Stimulated activated CD8-positive, alpha-beta memory T cell treated with anti-CD3 and anti-CD28 coated beads, Interleukin-15, amount 100 ng/mL, for 48 hours (primary cell): ENCODE measurements at regions not wholly inside any gene's neighbourhood (a gene's known extent, or its start where the extent isn't known, plus 50 kb on each side); places are given as distances from the start of the nearest gene placed in this dataset.

Experiments
- DNase-seq, 2 donors: peaks; one replicate each; pipeline ENCODE4 v3.0.0-alpha.2; 2020; ENCODE audit warnings: low read depth in 2 of 2

GRCh38 chrX:40485102-40485826 lies 95.5 kb upstream of the ATP6AP2 start:
- DNase-seq, result no peak

- DNase-seq, result no peak
These were observed 96.2 kb upstream of the ATP6AP2 start for GRCh38 chrX:40484408-40485091.

GRCh38 chrX:40483502-40483901 lies 97.3 kb upstream of the ATP6AP2 start:
- no peak for DNase-seq

GRCh38 chrX:40479777-40480318 lies 100.9 kb upstream of the ATP6AP2 start:
- no peak for DNase-seq

- DNase-seq, result no peak
These were observed 102.2 kb upstream of the ATP6AP2 start for GRCh38 chrX:40478474-40479065.

GRCh38 chrX:40476958-40477357 lies 103.8 kb upstream of the ATP6AP2 start:
- DNase-seq, result no peak

- DNase-seq, result no peak
These were observed 106.1 kb upstream of the ATP6AP2 start for GRCh38 chrX:40474645-40475044.

GRCh38 chrX:40474205-40474626 lies 106.6 kb upstream of the ATP6AP2 start:
- no peak for DNase-seq

GRCh38 chrX:40473460-40474204 lies 107.1 kb upstream of the ATP6AP2 start:
- no peak for DNase-seq

GRCh38 chrX:40471965-40472648 lies 108.7 kb upstream of the ATP6AP2 start:
- DNase-seq, result peak in 1 of 2 donors; percentile 4

GRCh38 chrX:40470830-40471429 lies 109.8 kb upstream of the ATP6AP2 start:
- no peak for DNase-seq

GRCh38 chrX:40469316-40469715 lies 111.5 kb upstream of the ATP6AP2 start:
- DNase-seq, result no peak

- no peak for DNase-seq
These were observed 112.5 kb upstream of the ATP6AP2 start for GRCh38 chrX:40468033-40468846.

GRCh38 chrX:40467454-40467853 lies 113.3 kb upstream of the ATP6AP2 start:
- DNase-seq, result no peak

GRCh38 chrX:40465735-40466551 lies 114.8 kb upstream of the ATP6AP2 start:
- DNase-seq, result no peak

GRCh38 chrX:40462795-40463194 lies 118.0 kb upstream of the ATP6AP2 start:
- DNase-seq, result no peak

GRCh38 chrX:40460926-40461325 lies 119.8 kb upstream of the ATP6AP2 start:
- DNase-seq, result no peak

- no peak for DNase-seq
These were observed 121.1 kb upstream of the ATP6AP2 start for GRCh38 chrX:40459571-40460158.

GRCh38 chrX:40457406-40457805 lies 123.4 kb upstream of the ATP6AP2 start:
- DNase-seq, result no peak
